H1 (cell line): ENCODE measurements at regions not wholly inside any gene's neighbourhood (a gene's known extent, or its start where the extent isn't known, plus 50 kb on each side); places are given as distances from the start of the nearest gene placed in this dataset.

Experiments used
- CTCF ChIA-PET: fragments of 300-600 bp; sonication (Branson Sonifier 250); formaldehyde crosslinking; loops from one replicate; lab custom pipeline; 2021; ENCODE audit not compliant: partially characterized antibody; lab: Charles Lee
- POLR2A ChIA-PET: fragments of 300-600 bp; sonication (Branson Sonifier 250); formaldehyde crosslinking; loops from one replicate; lab custom pipeline; 2021; ENCODE audit warnings: inconsistent platforms; ENCODE audit not compliant: partially characterized antibody; lab: Charles Lee
- DNase-seq, 2 experiments: peaks; one replicate each; pipeline versions ENCODE4 v3.0.0 to v3.0.0-alpha.2; 2010 to 2022; ENCODE audit warnings: low spot score in 2 of 2, low read depth in 1 of 2, mixed read lengths in 1 of 2
- FAIRE-seq: peaks from 2 replicates; lab custom pipeline; 2011; peaks lifted over from hg19 to GRCh38; lab: Jason Lieb, UNC
- H2AFZ ChIP-seq: 2 replicates; pipeline ENCODE4 v1.8.1; 2012; ENCODE audit warnings: low read length, inconsistent platforms
- H2AK5ac ChIP-seq: 2 replicates; pipeline ENCODE4 v1.6.1; 2013; ENCODE audit warnings: low read depth, low read length
- H2BK120ac ChIP-seq: replicated peaks from 2 replicates; pipeline ENCODE3; 2013; ENCODE audit warnings: low read depth, low read length, inconsistent platforms
- H2BK12ac ChIP-seq: 2 replicates; pipeline ENCODE4 v1.6.1; 2013; ENCODE audit warnings: low read depth, low read length
- H2BK15ac ChIP-seq: 2 replicates; pipeline ENCODE4 v1.6.1; 2013; ENCODE audit warnings: low read length
- H2BK20ac ChIP-seq: 2 replicates; pipeline ENCODE4 v1.6.1; 2013; ENCODE audit warnings: low read length
- H2BK5ac ChIP-seq: 2 replicates; pipeline ENCODE4 v1.6.1; 2013; ENCODE audit warnings: low read depth, low read length
- H3K14ac ChIP-seq: 2 replicates; pipeline ENCODE4 v1.6.1; 2013; ENCODE audit warnings: inconsistent platforms; ENCODE audit not compliant: insufficient read length
- H3K18ac ChIP-seq: 2 replicates; pipeline ENCODE4 v1.6.1; 2013; ENCODE audit warnings: low read length; ENCODE audit errors: extremely low read depth
- H3K23ac ChIP-seq: 2 replicates; pipeline ENCODE4 v1.6.1; 2013; ENCODE audit warnings: inconsistent platforms; ENCODE audit not compliant: insufficient read length
- H3K23me2 ChIP-seq: 2 replicates; pipeline ENCODE4 v1.6.1; 2013; ENCODE audit warnings: low read depth, low read length
- H3K27ac ChIP-seq: 2 replicates; pipeline ENCODE4 v1.6.1; 2011; ENCODE audit warnings: low read depth, low read length, inconsistent platforms
- H3K27me3 ChIP-seq, 4 experiments: replicated peaks in 1 of 4; 1 replicate in 1 of 4; 2 replicates in 3 of 4; pipeline versions ENCODE4 v1.6.1 to v1.8.1; 2011 to 2013; ENCODE audit warnings: low read length in 3 of 4, mild to moderate bottlenecking in 3 of 4, inconsistent platforms in 2 of 4, mixed read lengths in 2 of 4, moderate library complexity in 1 of 4; ENCODE audit not compliant: control insufficient read depth in 3 of 4, insufficient read depth in 3 of 4; ENCODE audit errors: extremely low read depth in 1 of 4
- H3K36me3 ChIP-seq, 4 experiments: 2 replicates each; pipeline versions ENCODE4 v1.6.1 to v1.8.1; 2011 to 2013; ENCODE audit warnings: mild to moderate bottlenecking in 4 of 4, low read length in 3 of 4, moderate library complexity in 2 of 4, control low read depth in 1 of 4, inconsistent platforms in 1 of 4; ENCODE audit not compliant: insufficient read depth in 4 of 4, control insufficient read depth in 2 of 4
- H3K4ac ChIP-seq: replicated peaks from 2 replicates; pipeline ENCODE3; 2013; ENCODE audit warnings: low read length, low read depth, mixed read lengths, inconsistent platforms; ENCODE audit not compliant: insufficient read length
- H3K4me1 ChIP-seq, 4 experiments: replicated peaks in 1 of 4; 1 replicate in 1 of 4; 2 replicates in 3 of 4; pipeline versions ENCODE4 v1.6.1 to v1.8.1; 2011 to 2013; ENCODE audit warnings: low read length in 3 of 4, inconsistent platforms in 2 of 4, mixed read lengths in 1 of 4; ENCODE audit not compliant: insufficient read depth in 4 of 4, control insufficient read depth in 3 of 4
- H3K4me2 ChIP-seq, 2 experiments: 2 replicates each; pipeline versions ENCODE4 v1.6.1 to v1.8.1; 2011 to 2013; ENCODE audit warnings: low read depth in 2 of 2, low read length in 2 of 2, control low read depth in 1 of 2, inconsistent platforms in 1 of 2, mild to moderate bottlenecking in 1 of 2; ENCODE audit not compliant: insufficient read depth in 1 of 2
- H3K4me3 ChIP-seq, 4 experiments: fragments of 200-600, 300-600 bp in 1 of 4; sonication (generic), shearing (Covaris generic), sonication (Bioruptor Twin) in 1 of 4; 2 replicates each; pipeline versions ENCODE4 v1.5.1 to v1.8.1; 2011 to 2016; ENCODE audit warnings: low read length in 4 of 4, low read depth in 3 of 4, control low read depth in 2 of 4, inconsistent platforms in 2 of 4, mild to moderate bottlenecking in 2 of 4, mixed read lengths in 1 of 4, moderate library complexity in 1 of 4; ENCODE audit not compliant: insufficient read depth in 2 of 4; ENCODE audit errors: extremely low read depth in 1 of 4
- H3K56ac ChIP-seq: replicated peaks from 2 replicates; pipeline ENCODE3; 2013; ENCODE audit warnings: low read depth, mild to moderate bottlenecking, mixed read lengths, low read length, inconsistent platforms; ENCODE audit not compliant: insufficient read length
- H3K79me1 ChIP-seq: 2 replicates; pipeline ENCODE4 v1.6.1; 2013; ENCODE audit warnings: low read depth, low read length, control low read depth
- H3K79me2 ChIP-seq, 2 experiments: 2 replicates each; pipeline versions ENCODE4 v1.6.1 to v1.8.1; 2012 to 2013; ENCODE audit warnings: low read length in 2 of 2, mild to moderate bottlenecking in 2 of 2, inconsistent platforms in 1 of 2; ENCODE audit not compliant: insufficient read depth in 2 of 2, control insufficient read depth in 1 of 2
- H3K9ac ChIP-seq, 4 experiments: replicated peaks in 1 of 4; 1 replicate in 1 of 4; 2 replicates in 3 of 4; pipeline versions ENCODE4 v1.6.1 to v1.8.1; 2011 to 2013; ENCODE audit warnings: low read depth in 3 of 4, low read length in 3 of 4, control low read depth in 2 of 4, mild to moderate bottlenecking in 2 of 4, moderate library complexity in 2 of 4, inconsistent platforms in 1 of 4; ENCODE audit errors: extremely low read depth in 1 of 4
- H3K9me3 ChIP-seq, 2 experiments: 2 replicates each; pipeline versions ENCODE4 v1.6.1 to v1.8.1; 2012 to 2013; ENCODE audit warnings: mild to moderate bottlenecking in 2 of 2, moderate library complexity in 2 of 2, control low read depth in 1 of 2, inconsistent platforms in 1 of 2, low read depth in 1 of 2, low read length in 1 of 2, mixed read lengths in 1 of 2; ENCODE audit not compliant: insufficient read depth in 2 of 2
- H4K20me1 ChIP-seq, 2 experiments: replicated peaks in 1 of 2; 2 replicates each; pipeline versions ENCODE3 to v1.8.1; 2011 to 2013; ENCODE audit warnings: inconsistent platforms in 2 of 2, low read length in 2 of 2, mild to moderate bottlenecking in 1 of 2; ENCODE audit not compliant: insufficient read depth in 2 of 2, control insufficient read depth in 1 of 2
- H4K5ac ChIP-seq: 2 replicates; pipeline ENCODE4 v1.6.1; 2013; ENCODE audit warnings: low read length, low read depth, mixed read lengths, inconsistent platforms; ENCODE audit not compliant: insufficient read length
- H4K8ac ChIP-seq: 2 replicates; pipeline ENCODE4 v1.8.0; 2013; ENCODE audit warnings: mild to moderate bottlenecking, moderate library complexity, low read length, inconsistent platforms; ENCODE audit not compliant: insufficient read depth; ENCODE audit errors: extremely low read depth
- H4K91ac ChIP-seq: replicated peaks from 2 replicates; pipeline ENCODE3; 2013; ENCODE audit warnings: low read length, mixed read lengths, inconsistent platforms; ENCODE audit not compliant: insufficient read length
- BCL11A ChIP-seq, 2 experiments: IDR thresholded peaks; one replicate each; pipeline ENCODE4 v1.6.1; 2011; ENCODE audit warnings: low read depth in 2 of 2, low read length in 2 of 2, mild to moderate bottlenecking in 2 of 2
- EP300 ChIP-seq, 2 experiments: IDR thresholded peaks; 1 replicate in 1 of 2; 2 replicates in 1 of 2; pipeline ENCODE4 v1.6.1; 2011 to 2012; ENCODE audit warnings: low read depth in 2 of 2, low read length in 2 of 2, mild to moderate bottlenecking in 2 of 2, borderline replicate concordance in 1 of 2, inconsistent platforms in 1 of 2, moderate library complexity in 1 of 2
- GABPA ChIP-seq: IDR thresholded peaks from 2 replicates; pipeline ENCODE4 v1.6.1; 2011; ENCODE audit warnings: mild to moderate bottlenecking, low read length, moderate library complexity, borderline replicate concordance; ENCODE audit not compliant: insufficient read depth
- PHF8 ChIP-seq: fragments of 200-600 bp; sonication (generic); conservative IDR thresholded peaks from 2 replicates; pipeline ENCODE4 v1.7.1; 2012; ENCODE audit warnings: low read depth, mild to moderate bottlenecking, inconsistent platforms, low read length, moderate library complexity
- POLR2A ChIP-seq, 2 experiments: IDR thresholded peaks; 1 replicate in 1 of 2; 2 replicates in 1 of 2; pipeline ENCODE4 v1.6.1; 2011; ENCODE audit warnings: low read depth in 2 of 2, low read length in 2 of 2, mild to moderate bottlenecking in 2 of 2; ENCODE audit errors: control extremely low read depth in 1 of 2
- SAP30 ChIP-seq: fragments of 300-600 bp; sonication (generic); IDR thresholded peaks from 2 replicates; pipeline ENCODE4 v1.7.1; 2012; ENCODE audit warnings: low read length, moderate library complexity, mild to moderate bottlenecking, inconsistent platforms; ENCODE audit not compliant: insufficient read depth, insufficient replicate concordance
- SIN3A ChIP-seq, 2 experiments: IDR thresholded peaks in 1 of 2; conservative IDR thresholded peaks in 1 of 2; 2 replicates each; pipeline ENCODE4 v1.6.1; 2011 to 2012; ENCODE audit warnings: low read length in 2 of 2, improper control_type of control experiment in 1 of 2, low read depth in 1 of 2, mild to moderate bottlenecking in 1 of 2
- SP4 ChIP-seq: IDR thresholded peaks from 2 replicates; pipeline ENCODE4 v1.6.1; 2012; ENCODE audit warnings: low read length, inconsistent platforms
- TAF7 ChIP-seq: optimal IDR thresholded peaks from 2 replicates; pipeline ENCODE3; 2011; ENCODE audit warnings: low read depth, mild to moderate bottlenecking, inconsistent platforms, low read length, moderate library complexity, borderline replicate concordance
- WGBS, 2 experiments: shearing (Covaris generic) in 1 of 2; methylation state at CpG; one replicate each; pipeline versions ENCODE4 v1.1.6 to v1.1.7; 2013 to 2015; ENCODE audit warnings: low lambda C conversion rate in 2 of 2, mixed read lengths in 2 of 2, inconsistent platforms in 1 of 2, low coverage in 1 of 2, missing lambda C conversion rate in 1 of 2; ENCODE audit not compliant: insufficient replicate concordance in 2 of 2, insufficient coverage in 1 of 2, insufficient read length in 1 of 2; ENCODE audit errors: extremely low coverage in 1 of 2, missing lambda C conversion rate in 1 of 2; 5-methylcytosine and 5-hydroxymethylcytosine counted together
- TF ChIP-seq, protein P1 (sequence below): IDR thresholded peaks from 2 replicates; pipeline ENCODE4 v1.6.1; 2012; ENCODE audit warnings: low read length, inconsistent platforms
- TF ChIP-seq, protein P2 (sequence below): IDR thresholded peaks from 2 replicates; pipeline ENCODE4 v1.6.1; 2012; ENCODE audit warnings: inconsistent platforms

DNA sequence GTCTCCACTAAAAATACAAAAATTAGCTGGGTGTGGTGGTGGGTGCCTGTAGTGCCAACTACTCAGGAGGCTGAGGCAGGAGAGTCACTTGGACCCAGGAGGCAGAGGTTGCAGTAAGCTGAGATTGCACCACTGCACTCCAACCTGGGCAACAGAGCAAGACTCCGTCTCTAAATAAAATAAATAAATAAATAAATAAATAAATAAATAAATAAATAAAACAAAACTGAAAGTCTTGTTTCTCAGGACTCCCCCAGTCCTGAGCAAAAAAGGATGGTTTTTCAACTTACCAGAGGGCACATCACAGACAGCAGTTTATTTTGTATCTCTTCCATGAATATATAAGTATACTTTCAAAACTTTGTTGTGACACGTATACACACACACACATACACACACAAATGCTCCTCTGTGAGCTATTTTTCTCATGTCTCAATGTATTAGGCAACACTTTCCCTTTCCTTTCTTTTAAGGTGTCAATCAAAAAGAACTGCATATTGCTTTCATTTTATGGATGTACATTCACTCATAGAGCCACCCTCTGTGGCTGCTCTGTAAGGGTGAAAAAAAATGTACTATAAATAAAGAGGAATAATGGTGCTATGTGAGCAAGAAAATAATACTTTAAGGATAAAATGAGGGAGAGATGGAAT is 54.8 kb upstream of the MITF start:
- Histone ChIP-seq H3K36me3 (no peaks in the 10 kb centered on the region), H4K5ac (no peak overlapping the region), H2BK15ac (no peak overlapping the region), H2BK20ac (no peak overlapping the region), H2BK5ac (no peak overlapping the region), H4K91ac (no peak overlapping the region), H3K4me2 (no peak overlapping the region), H3K79me2 (no peaks in the 10 kb centered on the region), H4K8ac (no peak overlapping the region), H3K18ac (no peak overlapping the region), H3K23me2 (no peaks in the 10 kb centered on the region; the same call in 1 of the 2 replicates), H3K56ac (no peak overlapping the region), H3K14ac (no peak overlapping the region), H2AK5ac (no peak overlapping the region), H3K27ac (no peak overlapping the region), H2AFZ (no peak overlapping the region), H3K4me1 (peaks cover 0 to 2% (median 0%) of the 10 kb centered on the region in 4 experiments; a peak in 1 of 7 replicates), H3K23ac (no peak overlapping the region), H3K79me1 (no peaks in the 10 kb centered on the region), H2BK12ac (no peak overlapping the region), H3K4me3 (no peak overlapping the region), H3K9ac (no peak overlapping the region), H3K4ac (no peak overlapping the region), H4K20me1 (peaks cover 0 to 2% of the 10 kb centered on the region in 2 experiments), H2BK120ac (no peak overlapping the region), H3K9me3 (no peaks in the 10 kb centered on the region), H3K27me3 (peaks cover 29 to 56% (median 48%) of the 10 kb centered on the region in 4 experiments)
- DNase-seq (no peak), FAIRE-seq (no peak)
- 90% methylated on average over 2 of the region's 2 CpGs; no CpG with 5 or more reads in 1 of the 2 experiments for WGBS, 2 experiments
- CTCF ChIA-PET, result interaction anchor here (1.1 kb wide), 1 partner anchor 13 kb away, joined by 5 read pairs; no protein-coding TSS in a partner anchor
- POLR2A ChIA-PET, result no interaction called here
- no peak for TF ChIP-seq SAP30
- no peak for TF ChIP-seq BCL11A (IDR thresholded peaks at IDR 0.05; ENCODE audit: low read depth in 2 of 2, low read length in 2 of 2)
- TF ChIP-seq GABPA, result no peak
- TF ChIP-seq PHF8, result no peak
- TF ChIP-seq SIN3A (conservative IDR thresholded peaks at IDR 0.05 in 1 of 2, IDR thresholded peaks at IDR 0.05 in 1 of 2; ENCODE audit: low read depth in 1 of 2, low read length in 2 of 2), result no peak
- TF ChIP-seq POLR2A (IDR thresholded peaks at IDR 0.05; ENCODE audit: control extremely low read depth in 1 of 2, low read depth in 2 of 2, low read length in 2 of 2), result no peak
- TF ChIP-seq, protein P1, sequence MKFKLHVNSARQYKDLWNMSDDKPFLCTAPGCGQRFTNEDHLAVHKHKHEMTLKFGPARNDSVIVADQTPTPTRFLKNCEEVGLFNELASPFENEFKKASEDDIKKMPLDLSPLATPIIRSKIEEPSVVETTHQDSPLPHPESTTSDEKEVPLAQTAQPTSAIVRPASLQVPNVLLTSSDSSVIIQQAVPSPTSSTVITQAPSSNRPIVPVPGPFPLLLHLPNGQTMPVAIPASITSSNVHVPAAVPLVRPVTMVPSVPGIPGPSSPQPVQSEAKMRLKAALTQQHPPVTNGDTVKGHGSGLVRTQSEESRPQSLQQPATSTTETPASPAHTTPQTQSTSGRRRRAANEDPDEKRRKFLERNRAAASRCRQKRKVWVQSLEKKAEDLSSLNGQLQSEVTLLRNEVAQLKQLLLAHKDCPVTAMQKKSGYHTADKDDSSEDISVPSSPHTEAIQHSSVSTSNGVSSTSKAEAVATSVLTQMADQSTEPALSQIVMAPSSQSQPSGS, result no peak
- TF ChIP-seq, protein P2, sequence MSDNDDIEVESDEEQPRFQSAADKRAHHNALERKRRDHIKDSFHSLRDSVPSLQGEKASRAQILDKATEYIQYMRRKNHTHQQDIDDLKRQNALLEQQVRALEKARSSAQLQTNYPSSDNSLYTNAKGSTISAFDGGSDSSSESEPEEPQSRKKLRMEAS, result no peak
- TF ChIP-seq TAF7, result no peak
- TF ChIP-seq EP300 (IDR thresholded peaks at IDR 0.05; ENCODE audit: borderline replicate concordance in 1 of 2, low read depth in 2 of 2, low read length in 2 of 2), result no peak
- TF ChIP-seq SP4, result no peak
